ENCODE measurements at regions not wholly inside any gene's neighbourhood (a gene's known extent, or its start where the extent isn't known, plus 50 kb on each side); places are given as distances from the start of the nearest gene placed in this dataset.
"Not testable (repeated sequence)": the region's sequence is repeated elsewhere in the genome, so short reads cannot be mapped to it uniquely, and the experiment has no call there.

DNA sequence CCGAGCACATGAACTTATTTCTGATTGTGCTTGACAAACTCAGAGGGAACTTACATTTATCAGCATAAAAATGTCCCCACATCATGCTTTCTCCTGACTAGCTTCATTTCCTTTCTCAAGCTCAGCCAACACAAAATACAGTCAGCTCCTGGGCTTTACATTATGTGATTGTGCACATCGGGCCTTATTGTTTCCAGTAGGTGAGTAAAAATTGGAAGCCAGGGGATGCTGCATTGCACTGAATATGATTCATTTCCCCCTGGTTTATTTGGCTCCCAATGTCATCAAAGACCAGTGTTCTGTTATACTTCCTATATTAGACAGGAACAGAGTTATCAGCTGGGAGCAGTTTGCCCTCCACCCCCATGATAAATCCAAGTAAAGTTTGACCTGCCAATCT, 521.8 kb downstream of the RMST start:
- in situ Hi-C loops (cut with MboI; ENCODE audit: low pct_unique_long_range_greater_than_20kb, low sequenced_read_pairs, unreplicated experiment), result no loop called here
- TF ChIP-seq, protein P1, sequence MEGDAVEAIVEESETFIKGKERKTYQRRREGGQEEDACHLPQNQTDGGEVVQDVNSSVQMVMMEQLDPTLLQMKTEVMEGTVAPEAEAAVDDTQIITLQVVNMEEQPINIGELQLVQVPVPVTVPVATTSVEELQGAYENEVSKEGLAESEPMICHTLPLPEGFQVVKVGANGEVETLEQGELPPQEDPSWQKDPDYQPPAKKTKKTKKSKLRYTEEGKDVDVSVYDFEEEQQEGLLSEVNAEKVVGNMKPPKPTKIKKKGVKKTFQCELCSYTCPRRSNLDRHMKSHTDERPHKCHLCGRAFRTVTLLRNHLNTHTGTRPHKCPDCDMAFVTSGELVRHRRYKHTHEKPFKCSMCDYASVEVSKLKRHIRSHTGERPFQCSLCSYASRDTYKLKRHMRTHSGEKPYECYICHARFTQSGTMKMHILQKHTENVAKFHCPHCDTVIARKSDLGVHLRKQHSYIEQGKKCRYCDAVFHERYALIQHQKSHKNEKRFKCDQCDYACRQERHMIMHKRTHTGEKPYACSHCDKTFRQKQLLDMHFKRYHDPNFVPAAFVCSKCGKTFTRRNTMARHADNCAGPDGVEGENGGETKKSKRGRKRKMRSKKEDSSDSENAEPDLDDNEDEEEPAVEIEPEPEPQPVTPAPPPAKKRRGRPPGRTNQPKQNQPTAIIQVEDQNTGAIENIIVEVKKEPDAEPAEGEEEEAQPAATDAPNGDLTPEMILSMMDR (IDR thresholded peaks at IDR 0.05; ENCODE audit: extremely low read depth, insufficient read depth, missing control alignments), result no peak
- DNase-seq (ENCODE audit: low spot score), result no peak

DNA sequence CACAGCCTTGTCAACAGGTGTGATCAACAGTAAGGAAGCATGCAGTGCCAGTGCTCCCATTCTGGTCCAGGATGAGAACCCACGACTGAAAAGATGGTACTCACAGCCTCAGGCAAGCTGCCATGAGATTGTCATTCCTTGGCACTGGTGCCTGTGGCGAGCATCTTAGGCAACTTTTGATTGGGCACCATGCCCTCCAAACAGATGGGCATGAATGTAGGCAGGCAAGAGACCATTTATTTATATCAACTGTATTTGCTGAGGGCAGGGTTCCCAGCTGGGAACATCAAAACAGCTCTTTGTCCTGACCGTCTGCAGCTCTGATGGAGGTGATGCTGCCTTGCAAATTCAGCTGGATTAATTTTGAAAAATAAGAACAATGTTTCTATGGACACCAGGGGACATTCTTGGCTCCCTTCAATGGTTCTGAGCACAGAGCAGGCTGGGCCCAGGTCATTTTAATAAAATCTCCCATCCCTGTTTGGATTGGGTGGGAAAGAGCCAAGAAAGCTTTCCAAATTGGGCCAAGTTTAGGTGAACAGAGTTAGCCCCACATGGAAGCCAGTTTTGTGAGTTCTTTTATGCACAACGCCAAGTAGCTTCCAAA, 522.5 kb downstream of the RMST start:
- DNase-seq (ENCODE audit: low spot score), result no peak
- in situ Hi-C loops (cut with MboI; ENCODE audit: low pct_unique_long_range_greater_than_20kb, low sequenced_read_pairs, unreplicated experiment), result no loop called here
- TF ChIP-seq, protein P1 (IDR thresholded peaks at IDR 0.05; ENCODE audit: extremely low read depth, insufficient read depth, missing control alignments), result no peak

DNA sequence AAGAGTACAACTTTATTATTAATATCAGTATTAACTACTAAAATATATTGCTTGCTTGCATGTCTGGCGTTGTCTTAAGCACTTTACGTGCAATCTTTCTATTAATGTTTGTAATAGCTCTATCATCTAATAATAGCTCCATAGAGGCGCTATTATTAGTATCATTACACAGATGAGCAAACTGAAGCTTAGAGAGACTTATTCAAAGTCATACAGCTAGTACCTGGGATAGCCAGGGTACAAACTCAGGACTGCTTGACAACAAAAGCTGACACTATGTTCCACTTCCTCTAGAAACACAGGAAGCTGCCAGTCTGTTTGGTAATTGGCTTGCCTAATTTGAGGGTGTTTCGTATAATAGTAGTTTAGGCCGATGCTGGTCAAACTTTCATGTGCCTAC, 523.2 kb downstream of the RMST start:
- TF ChIP-seq, protein P1 (IDR thresholded peaks at IDR 0.05; ENCODE audit: extremely low read depth, insufficient read depth, missing control alignments), result no peak
- in situ Hi-C loops (cut with MboI; ENCODE audit: low pct_unique_long_range_greater_than_20kb, low sequenced_read_pairs, unreplicated experiment), result no loop called here

DNA sequence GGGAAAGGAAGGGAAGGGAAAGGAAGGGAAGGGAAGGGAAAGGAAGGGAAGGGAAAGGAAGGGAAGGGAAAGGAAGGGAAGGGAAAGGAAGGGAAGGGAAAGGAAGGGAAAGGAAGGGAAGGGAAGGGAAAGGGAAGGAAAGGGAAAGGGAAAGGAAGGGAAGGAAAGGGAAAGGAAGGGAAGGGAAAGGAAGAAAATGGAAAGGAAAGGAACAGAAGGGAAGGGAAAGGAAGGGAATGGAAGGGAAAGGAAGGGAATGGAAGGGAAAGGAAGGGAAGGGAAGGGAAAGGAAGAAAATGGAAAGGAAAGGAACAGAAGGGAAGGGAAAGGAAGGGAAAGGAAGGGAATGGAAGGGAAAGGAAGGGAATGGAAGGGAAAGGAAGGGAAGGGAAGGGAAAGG, 526.0 kb downstream of the RMST start:
- DNase-seq (ENCODE audit: low spot score); in situ Hi-C loops (cut with MboI; ENCODE audit: low pct_unique_long_range_greater_than_20kb, low sequenced_read_pairs, unreplicated experiment): not testable (repeated sequence)

More for the DNA sequence above, 523.2 kb downstream of the RMST start:
- no peak for DNase-seq (ENCODE audit: low spot score)

DNA sequence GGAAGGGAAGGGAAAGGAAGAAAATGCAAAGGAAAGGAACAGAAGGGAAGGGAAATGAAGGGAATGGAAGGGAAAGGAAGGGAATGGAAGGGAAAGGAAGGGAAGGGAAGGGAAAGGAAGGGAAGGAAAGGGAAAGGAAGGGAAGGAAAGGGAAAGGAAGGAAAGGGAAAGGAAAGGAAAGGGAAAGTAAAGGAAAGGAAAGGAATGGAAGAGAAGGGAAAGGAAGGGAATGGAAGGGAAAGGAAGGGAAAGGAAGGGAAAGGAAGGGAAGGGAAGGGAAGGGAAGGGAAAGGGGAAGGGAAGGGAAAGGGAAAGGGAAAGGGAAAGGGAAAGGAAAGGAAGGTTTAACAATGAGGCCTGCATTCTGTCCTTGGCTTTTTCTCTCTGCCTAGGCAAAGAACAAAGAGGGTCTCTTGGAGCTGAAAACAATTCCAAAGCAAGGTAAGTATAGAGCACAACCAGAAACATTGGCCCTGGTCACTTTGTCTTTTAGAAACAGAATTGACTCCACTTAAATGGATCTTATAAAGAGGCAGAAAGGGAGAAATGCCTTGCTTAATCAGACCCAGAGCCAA, 525.9 kb upstream of the TMPO start:
- in situ Hi-C loops (cut with MboI; ENCODE audit: low pct_unique_long_range_greater_than_20kb, low sequenced_read_pairs, unreplicated experiment), result no loop called here
- no peak for DNase-seq (ENCODE audit: low spot score)
- TF ChIP-seq, protein P1 (IDR thresholded peaks at IDR 0.05; ENCODE audit: extremely low read depth, insufficient read depth, missing control alignments), result no peak

DNA sequence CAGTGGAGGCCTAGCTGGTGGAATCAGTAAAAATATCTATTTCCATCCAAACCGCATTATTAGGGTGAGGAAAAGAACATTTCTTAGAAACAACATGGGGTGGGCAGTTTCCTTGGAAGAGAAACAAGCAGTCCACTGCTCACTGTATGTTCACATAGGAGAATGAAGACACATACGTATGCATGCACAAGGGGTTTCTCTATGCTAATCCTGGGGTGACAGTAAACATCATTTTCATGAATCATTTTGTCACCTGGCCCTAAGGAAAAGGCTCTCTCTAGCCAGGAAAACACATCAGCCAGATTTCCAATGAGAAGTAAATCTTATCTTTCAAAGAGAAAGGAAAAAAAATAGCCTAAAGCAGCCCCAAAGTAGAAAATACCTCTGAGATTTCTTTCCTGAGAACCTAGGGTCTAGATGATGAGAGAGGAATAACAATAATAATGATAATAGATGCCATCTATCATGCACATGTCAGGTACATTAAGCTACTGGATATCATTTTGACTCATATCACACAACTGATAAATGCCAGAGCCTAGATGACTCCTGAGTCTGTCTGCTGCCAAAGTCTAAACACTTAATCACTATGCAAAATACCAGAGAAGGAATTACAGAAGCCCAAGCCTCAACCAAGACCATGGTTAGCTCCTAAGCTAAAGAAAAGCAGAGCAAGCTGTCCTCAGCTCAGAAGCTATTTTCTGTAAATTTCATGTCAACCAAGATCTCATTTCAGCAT, 520.5 kb upstream of the TMPO start:
- in situ Hi-C loops (cut with MboI; ENCODE audit: low pct_unique_long_range_greater_than_20kb, low sequenced_read_pairs, unreplicated experiment), result no loop called here
- no peak for DNase-seq (ENCODE audit: low spot score)
- TF ChIP-seq, protein P1 (IDR thresholded peaks at IDR 0.05; ENCODE audit: extremely low read depth, insufficient read depth, missing control alignments), result no peak

DNA sequence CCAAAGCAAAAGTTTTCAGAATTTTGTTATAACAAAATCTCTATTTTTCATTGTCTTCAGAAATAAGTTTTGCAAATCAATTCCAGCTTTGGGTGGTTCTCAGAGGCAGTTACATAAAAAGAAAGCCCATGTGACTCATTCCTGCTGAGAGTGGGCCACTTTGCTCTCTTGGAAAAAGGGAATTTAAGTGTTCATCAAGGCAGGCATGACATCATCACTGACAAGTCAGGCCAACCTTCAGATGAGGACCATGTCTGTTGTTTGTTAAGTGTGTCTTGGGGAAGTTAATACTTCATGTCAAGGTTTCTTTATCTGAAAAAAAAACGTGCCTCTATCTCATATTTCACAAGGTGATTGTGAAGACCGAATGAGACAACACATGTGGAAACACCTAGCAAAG, 519.8 kb upstream of the TMPO start:
- TF ChIP-seq, protein P1 (IDR thresholded peaks at IDR 0.05; ENCODE audit: extremely low read depth, insufficient read depth, missing control alignments), result no peak
- DNase-seq (ENCODE audit: low spot score), result no peak
- in situ Hi-C loops (cut with MboI; ENCODE audit: low pct_unique_long_range_greater_than_20kb, low sequenced_read_pairs, unreplicated experiment), result no loop called here

All from GM13977 (cell line).